Kidney tubule cell (primary cell): ENCODE measurements at regions not wholly inside any gene's neighbourhood (a gene's known extent, or its start where the extent isn't known, plus 50 kb on each side); places are given as distances from the start of the nearest gene placed in this dataset.

Experiments used
- DNase-seq: peaks from one replicate; pipeline ENCODE4 v3.0.0-alpha.2; 2018; ENCODE audit warnings: low spot score

- no peak for DNase-seq
Observed at GRCh38 chr12:124096869-124097434, 123.9 kb downstream of the ZNF664 start.

- DNase-seq = no peak
Observed at GRCh38 chr12:124097701-124098100, 124.7 kb downstream of the ZNF664 start.

- no peak for DNase-seq
Observed at GRCh38 chr12:124098101-124098757, 125.2 kb downstream of the ZNF664 start.

- no peak for DNase-seq
Observed at GRCh38 chr12:124098887-124099286, 125.9 kb downstream of the ZNF664 start.

- DNase-seq = no peak
Observed at GRCh38 chr12:124099661-124100060, 126.6 kb downstream of the ZNF664 start.

- no peak for DNase-seq
Observed at GRCh38 chr12:124100572-124101178, 127.7 kb downstream of the ZNF664 start.

- no peak for DNase-seq
Observed at GRCh38 chr12:124105546-124105945, 132.5 kb downstream of the ZNF664 start.

GRCh38 chr12:124107351-124107750 lies 134.3 kb downstream of the ZNF664 start:
- DNase-seq = no peak

GRCh38 chr12:124109760-124110159 lies 136.7 kb downstream of the ZNF664 start:
- no peak for DNase-seq

- peak; percentile 22 for DNase-seq
Observed at GRCh38 chr12:124110372-124110883, 137.4 kb downstream of the ZNF664 start.

- DNase-seq = no peak
Observed at GRCh38 chr12:124111006-124111405, 138.0 kb downstream of the ZNF664 start.

- no peak for DNase-seq
Observed at GRCh38 chr12:124114316-124114715, 141.3 kb downstream of the ZNF664 start.

- DNase-seq = no peak
Observed at GRCh38 chr12:124115496-124115895, 142.5 kb downstream of the ZNF664 start.

- no peak for DNase-seq
Observed at GRCh38 chr12:124115976-124116690, 143.1 kb downstream of the ZNF664 start.

GRCh38 chr12:124120739-124121138 lies 147.7 kb downstream of the ZNF664 start:
- no peak for DNase-seq

GRCh38 chr12:124122722-124123121 lies 149.7 kb downstream of the ZNF664 start:
- DNase-seq = no peak

- DNase-seq = no peak
Observed at GRCh38 chr12:124123296-124124000, 150.4 kb downstream of the ZNF664 start.

GRCh38 chr12:124125203-124125871 lies 152.3 kb downstream of the ZNF664 start:
- peak; percentile 65 for DNase-seq

GRCh38 chr12:124126950-124127655 lies 154.1 kb downstream of the ZNF664 start:
- no peak for DNase-seq

- DNase-seq = no peak
Observed at GRCh38 chr12:124129132-124129531, 156.1 kb downstream of the ZNF664 start.
